Psoas muscle (tissue), 7 donors: ENCODE measurements at regions not wholly inside any gene's neighbourhood (a gene's known extent, or its start where the extent isn't known, plus 50 kb on each side); places are given as distances from the start of the nearest gene placed in this dataset.

Source experiments
- ATAC-seq, 4 donors: fragments of 200-7000 bp; cut with Tn5 transposase; one replicate each; pipeline ENCODE4 v1.9.1; 2020; ENCODE audit warnings: moderate library complexity in 3 of 4, mild to moderate bottlenecking in 2 of 4
- DNase-seq, 2 donors: peaks; one replicate each; pipeline ENCODE4 v3.0.0-alpha.2; 2020
- H3K27ac ChIP-seq: fragments of 200-600 bp; one replicate; pipeline ENCODE4 v1.8.0; 2022
- H3K27me3 ChIP-seq, 3 donors: fragments of 200-600 bp in 1 of 3; one replicate each; pipeline versions ENCODE4 v1.6.1 to v1.8.0; 2013 to 2022; ENCODE audit warnings: low read length in 2 of 3, mild to moderate bottlenecking in 2 of 3, moderate library complexity in 1 of 3; ENCODE audit not compliant: insufficient read depth in 3 of 3
- H3K36me3 ChIP-seq, 2 donors: fragments of 200-600 bp in 1 of 2; one replicate each; pipeline versions ENCODE4 v1.6.1 to v1.8.0; 2013 to 2022; ENCODE audit warnings: low read depth in 1 of 2, mild to moderate bottlenecking in 1 of 2, moderate library complexity in 1 of 2; ENCODE audit not compliant: insufficient read depth in 1 of 2
- H3K4me1 ChIP-seq: fragments of 200-600 bp; one replicate; pipeline ENCODE4 v1.8.0; 2022
- H3K4me3 ChIP-seq: fragments of 200-600 bp; one replicate; pipeline ENCODE4 v1.8.0; 2022; ENCODE audit warnings: mild to moderate bottlenecking
- H3K9me3 ChIP-seq: fragments of 200-600 bp; one replicate; pipeline ENCODE4 v1.8.0; 2022
- CTCF ChIP-seq: fragments of 200-600 bp; IDR thresholded peaks from one replicate; pipeline ENCODE4 v1.8.0; 2022; ENCODE audit warnings: antibody characterized with exemption
- WGBS, 3 donors: extraction: QIAGEN DNeasy Blood & Tissue Kit; methylation state at CpG; one replicate each; pipeline versions ENCODE4 v1.1.6 to v1.1.7; 2013; 5-methylcytosine and 5-hydroxymethylcytosine counted together
- intact Hi-C, 2 donors: fragments of 100-400 bp; cut with DNase I; formaldehyde crosslinking; loops; one replicate each; pipeline versions ENCODE4 v1.11.0 to v1.14.2; 2022
- donor health status: healthy with polysubstance abuse.
- donor health status: DM: no; HTN: no; CAD: no; lungs with moderate emphysema.
- donor health status: Bipolar disorder and iron deficiency.
- donor health status: healthy.
- donor health status: DM: yes; HTN: yes; CAD: no.
- donor health status: DM: no; HTN: no; CAD: no.
- donor health status: DM: yes; HTN: yes; CAD: no.

DNA sequence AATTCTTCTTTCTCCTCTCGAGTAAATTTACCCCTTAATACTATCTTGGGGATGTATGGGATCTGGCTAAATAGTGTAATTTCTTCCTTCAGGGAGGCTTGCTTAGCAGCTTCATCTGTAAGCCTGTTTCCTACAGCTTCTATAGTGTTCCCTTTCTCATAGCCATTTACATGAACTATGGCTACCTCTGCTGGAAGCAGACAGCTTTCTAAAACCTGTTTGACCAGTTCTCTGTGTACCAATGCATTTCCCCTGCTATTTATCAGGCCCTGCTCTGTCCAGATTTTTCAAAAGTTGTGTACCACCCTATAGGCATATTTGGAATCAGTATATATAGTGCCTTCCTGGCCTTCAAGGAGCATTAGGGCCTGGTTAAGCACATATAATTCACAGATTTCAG, 113.6 kb upstream of the PCDH9 start:
- 80 to 84% (median 83%) methylated on average over 1 of the region's 1 CpG for WGBS, 3 donors

DNA sequence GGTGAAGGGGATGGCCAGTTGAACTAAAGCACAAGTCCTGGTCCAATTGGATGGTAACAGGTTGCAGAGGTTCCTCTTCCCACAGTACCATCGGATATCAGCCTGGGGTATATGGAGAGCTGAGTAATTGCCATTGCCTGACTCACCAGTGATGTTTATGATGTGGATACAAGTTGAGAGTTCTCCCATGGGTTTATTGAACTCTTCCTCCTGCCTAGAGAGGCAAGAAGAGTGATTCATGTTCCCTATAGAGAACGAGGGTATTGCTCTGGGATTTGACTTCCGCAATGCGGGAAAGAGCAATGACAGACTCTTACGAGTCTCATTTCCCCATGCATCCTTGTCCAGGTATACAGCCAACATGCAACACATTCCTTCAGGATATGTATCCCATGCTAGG, 111.3 kb upstream of the PCDH9 start:
- H3K9me3 ChIP-seq: no peaks in the 10 kb centered on the region
- no peak for DNase-seq
- WGBS, 3 donors: 68 to 80% (median 72%) methylated on average over 5 of the region's 5 CpGs
- no peak for ATAC-seq
- intact Hi-C loops: no loop called here
- H3K4me3 ChIP-seq: no peak overlapping the region
- no peak overlapping the region for H3K27ac ChIP-seq
- TF ChIP-seq CTCF: no peak
- no peaks in the 10 kb centered on the region for H3K27me3 ChIP-seq
- no peaks in the 10 kb centered on the region for H3K4me1 ChIP-seq
- H3K36me3 ChIP-seq: no peaks in the 10 kb centered on the region

More for the DNA sequence above, 113.6 kb upstream of the PCDH9 start:
- intact Hi-C loops: no loop called here
- Histone ChIP-seq H3K27me3 (no peaks in the 10 kb centered on the region), H3K4me1 (no peaks in the 10 kb centered on the region), H3K4me3 (no peak overlapping the region), H3K9me3 (no peaks in the 10 kb centered on the region), H3K27ac (no peak overlapping the region), H3K36me3 (no peaks in the 10 kb centered on the region)
- no peak for TF ChIP-seq CTCF
- DNase-seq: no peak
- no peak for ATAC-seq

DNA sequence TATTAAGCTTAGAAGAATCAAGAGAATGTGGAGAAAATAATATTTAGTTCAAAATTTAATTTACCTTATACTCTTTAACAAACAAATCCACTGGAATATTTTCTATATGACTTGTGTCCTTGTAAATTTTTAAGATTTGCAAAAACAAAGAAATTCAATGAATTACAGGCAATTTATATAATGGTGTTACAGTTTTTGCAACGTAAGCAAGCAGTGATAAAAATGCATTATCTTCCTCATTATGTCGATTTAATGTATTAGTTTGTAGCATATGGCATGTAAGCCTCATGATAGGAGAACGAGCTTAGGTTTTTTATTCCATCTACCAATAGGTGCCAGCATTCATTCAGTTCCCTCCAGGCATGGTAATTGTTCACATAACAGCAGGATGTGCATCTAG, 100.0 kb upstream of the PCDH9 start:
- intact Hi-C loops: no loop called here
- TF ChIP-seq CTCF: no peak
- H3K9me3 ChIP-seq: no peaks in the 10 kb centered on the region
- H3K4me1 ChIP-seq: no peaks in the 10 kb centered on the region
- ATAC-seq: no peak
- 76 to 82% (median 77%) methylated on average over 3 of the region's 3 CpGs for WGBS, 3 donors
- H3K27me3 ChIP-seq: no peaks in the 10 kb centered on the region
- DNase-seq: no peak
- H3K36me3 ChIP-seq: no peaks in the 10 kb centered on the region
- no peak overlapping the region for H3K4me3 ChIP-seq
- H3K27ac ChIP-seq: no peak overlapping the region

DNA sequence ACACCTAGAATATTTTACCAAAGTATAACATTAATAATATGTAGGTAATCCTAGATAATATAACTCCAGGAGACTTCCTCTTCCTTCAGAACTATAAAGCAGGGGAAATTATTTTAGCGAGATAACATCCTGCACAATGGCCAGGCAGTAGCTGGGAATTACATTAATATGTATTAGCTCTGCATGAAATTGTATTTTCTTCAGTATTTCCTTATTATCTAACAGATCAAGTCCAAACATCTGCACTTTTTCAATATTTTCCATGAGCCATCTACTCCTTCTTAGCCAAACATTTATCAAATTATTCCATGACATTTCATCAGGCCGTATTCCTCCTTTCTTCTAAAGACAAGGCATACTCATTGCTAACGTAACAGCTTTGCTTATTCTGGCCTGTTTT, 98.8 kb upstream of the PCDH9 start:
- H3K27me3 ChIP-seq: no peaks in the 10 kb centered on the region
- no peak overlapping the region for H3K27ac ChIP-seq
- H3K9me3 ChIP-seq: no peaks in the 10 kb centered on the region
- 72 to 73% (median 73%) methylated on average over 3 of the region's 3 CpGs for WGBS, 3 donors
- no peak for DNase-seq
- intact Hi-C loops: no loop called here
- H3K4me1 ChIP-seq: no peaks in the 10 kb centered on the region
- no peak for TF ChIP-seq CTCF
- no peak overlapping the region for H3K4me3 ChIP-seq
- H3K36me3 ChIP-seq: no peaks in the 10 kb centered on the region
- no peak for ATAC-seq

DNA sequence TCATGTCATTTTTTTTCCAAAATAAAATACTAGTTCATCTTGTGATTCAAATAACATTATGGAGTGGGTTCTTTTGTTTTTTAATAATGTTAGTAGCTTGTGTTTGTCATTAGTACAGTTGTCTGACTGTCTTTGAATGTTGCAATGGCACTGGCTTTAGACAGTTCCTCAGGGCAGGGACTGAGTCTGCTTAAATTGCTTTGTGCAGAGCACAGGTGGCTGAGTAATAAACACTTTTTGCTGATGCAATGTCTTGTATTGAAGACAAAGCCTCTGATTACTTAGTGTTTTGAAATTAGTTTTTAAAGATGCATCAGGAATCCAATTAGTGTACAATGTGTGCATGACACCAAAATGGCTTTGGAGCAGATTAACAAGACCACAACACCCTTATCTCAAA, 88.7 kb upstream of the PCDH9 start:
- ATAC-seq: no peak
- no peaks in the 10 kb centered on the region for H3K27me3 ChIP-seq
- no peak overlapping the region for H3K27ac ChIP-seq
- no peak for DNase-seq
- H3K4me3 ChIP-seq: no peak overlapping the region
- intact Hi-C loops: no loop called here
- H3K4me1 ChIP-seq: no peaks in the 10 kb centered on the region
- no peaks in the 10 kb centered on the region for H3K36me3 ChIP-seq
- TF ChIP-seq CTCF: no peak
- no peaks in the 10 kb centered on the region for H3K9me3 ChIP-seq
